ENCODE measurements at regions not wholly inside any gene's neighbourhood (a gene's known extent, or its start where the extent isn't known, plus 50 kb on each side); places are given as distances from the start of the nearest gene placed in this dataset.

DNA sequence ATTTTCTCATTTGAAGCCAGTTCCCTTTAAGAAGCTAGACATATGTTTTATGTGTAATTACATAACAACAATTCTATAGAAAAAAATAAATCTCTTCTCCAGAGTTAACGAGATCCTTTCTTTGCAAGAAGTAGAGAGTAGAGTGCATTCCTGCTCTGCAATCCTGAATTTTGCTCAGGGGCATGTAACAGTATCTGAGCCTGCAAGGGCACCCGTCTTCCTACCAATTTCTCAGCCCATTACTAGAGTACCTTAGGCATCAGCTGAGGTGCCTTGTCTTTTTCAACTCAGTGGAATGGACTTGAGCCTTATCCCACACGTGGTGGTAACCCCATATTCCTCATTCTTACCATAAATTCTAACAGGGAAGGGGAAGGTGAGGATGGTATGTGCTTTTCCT, 205.9 kb downstream of the IKZF2 start:
- Mint-ChIP-seq H3K27me3 (peaks cover 3% of the 10 kb centered on the region), H3K9me3 (no peaks in the 10 kb centered on the region)

DNA sequence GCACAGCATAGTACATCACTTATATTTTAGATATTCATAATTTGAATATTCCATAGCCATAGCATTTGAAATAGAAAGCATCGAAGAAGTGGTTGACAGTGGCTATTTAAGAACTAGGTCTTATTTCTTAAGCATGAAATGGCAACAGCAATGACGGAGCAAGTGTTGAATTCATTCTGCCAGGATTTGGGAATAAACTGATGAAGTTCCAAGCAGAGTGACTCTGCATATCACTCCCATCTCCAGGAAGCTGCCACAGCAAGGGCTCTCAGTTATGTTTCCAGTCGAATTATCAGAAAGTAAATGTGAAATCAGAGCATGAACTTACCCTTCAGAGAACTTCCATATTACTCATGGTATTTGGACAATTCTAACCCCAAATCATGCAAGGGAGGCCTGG, 208.1 kb downstream of the IKZF2 start:
- Mint-ChIP-seq H3K27ac (no peak overlapping the region), H3K9me3 (no peaks in the 10 kb centered on the region), H3K4me1 (no peaks in the 10 kb centered on the region), H3K27me3 (peaks cover 5% of the 10 kb centered on the region), H3K36me3 (no peaks in the 10 kb centered on the region), H3K4me3 (no peak overlapping the region)
- no peak for DNase-seq
- POLR2A ChIA-PET, result no interaction called here
- no peak for ATAC-seq (ENCODE audit: low read depth)

More for the DNA sequence above, 205.9 kb downstream of the IKZF2 start:
- H3K4me3 Mint-ChIP-seq, result no peak overlapping the region
- peaks cover 2% of the 10 kb centered on the region for H3K36me3 Mint-ChIP-seq
- no peak for DNase-seq
- no peak for ATAC-seq (ENCODE audit: low read depth)
- no peak overlapping the region for H3K27ac Mint-ChIP-seq
- no peaks in the 10 kb centered on the region for H3K4me1 Mint-ChIP-seq
- POLR2A ChIA-PET, result no interaction called here

DNA sequence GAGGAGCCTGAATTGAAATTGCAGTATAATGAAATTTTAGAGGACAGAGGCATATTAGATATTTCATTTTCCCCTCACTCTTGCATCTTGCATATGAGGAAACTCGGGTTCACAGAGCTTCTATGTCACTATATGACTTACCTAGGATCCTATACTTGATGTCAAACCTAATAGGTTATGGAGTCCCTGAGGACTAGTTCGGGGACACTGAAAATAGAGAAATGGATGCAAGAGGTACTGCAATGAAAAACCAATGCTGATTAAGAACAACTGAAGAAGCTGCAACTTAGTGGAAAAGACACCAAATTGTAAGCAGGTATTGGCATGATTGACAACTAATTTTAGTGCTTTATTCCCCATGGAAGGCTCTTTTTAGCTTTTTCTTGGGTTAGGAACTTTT, 210.1 kb downstream of the IKZF2 start:
- no peak for ATAC-seq (ENCODE audit: low read depth)

GRCh38 chr2:212940816-212941215, 210.6 kb downstream of the IKZF2 start:
- POLR2A ChIA-PET, result no interaction called here
- H3K4me3 Mint-ChIP-seq, result no peak overlapping the region
- H3K36me3 Mint-ChIP-seq, result no peaks in the 10 kb centered on the region
- no peak for ATAC-seq (ENCODE audit: low read depth)
- no peaks in the 10 kb centered on the region for H3K9me3 Mint-ChIP-seq
- no peak overlapping the region for H3K27ac Mint-ChIP-seq
- peaks cover 5% of the 10 kb centered on the region for H3K27me3 Mint-ChIP-seq
- DNase-seq, result no peak
- H3K4me1 Mint-ChIP-seq, result no peaks in the 10 kb centered on the region

More for the DNA sequence above, 210.1 kb downstream of the IKZF2 start:
- no peak for DNase-seq
- Mint-ChIP-seq H3K4me3 (no peak overlapping the region), H3K27me3 (peaks cover 5% of the 10 kb centered on the region), H3K9me3 (no peaks in the 10 kb centered on the region), H3K27ac (no peak overlapping the region), H3K4me1 (no peaks in the 10 kb centered on the region), H3K36me3 (no peaks in the 10 kb centered on the region)
- POLR2A ChIA-PET, result no interaction called here

DNA sequence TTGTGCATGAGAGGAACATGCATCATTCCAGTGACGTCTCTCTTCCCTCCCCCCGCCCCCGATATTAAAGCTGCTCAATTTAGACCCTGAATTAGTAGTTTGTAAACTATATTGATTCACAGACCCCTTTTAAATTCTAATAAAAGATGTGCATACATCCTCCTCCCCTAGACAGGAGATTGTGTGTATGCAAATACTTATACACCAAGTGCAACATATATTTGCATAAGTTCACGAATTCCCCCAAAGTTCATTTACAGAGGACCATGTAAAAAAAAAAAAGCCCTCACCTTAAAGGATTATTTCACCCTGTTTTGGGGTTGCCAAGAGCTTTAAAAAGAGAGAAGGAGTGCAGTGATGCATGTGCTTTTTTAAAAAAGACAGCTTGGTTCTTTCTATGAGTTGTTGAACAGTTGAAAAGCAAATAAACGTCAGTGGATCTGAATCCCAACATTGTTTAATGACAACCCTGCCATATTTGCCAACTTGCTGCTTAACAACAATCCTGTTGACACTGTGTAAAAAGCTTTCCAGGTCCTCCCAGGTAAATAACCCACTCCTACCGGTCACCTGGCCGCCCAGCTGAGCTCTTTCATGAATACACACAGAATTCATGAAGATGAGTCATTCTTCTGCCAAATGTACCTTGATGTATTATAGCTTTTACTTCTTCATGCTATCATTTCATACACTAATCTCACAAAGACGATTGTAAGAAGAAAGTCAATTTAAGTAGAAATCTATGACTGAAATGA, 211.5 kb downstream of the IKZF2 start:
- H3K4me3 Mint-ChIP-seq, result no peak overlapping the region
- DNase-seq, result no peak
- H3K4me1 Mint-ChIP-seq, result no peaks in the 10 kb centered on the region
- peaks cover 5% of the 10 kb centered on the region for H3K27me3 Mint-ChIP-seq
- POLR2A ChIA-PET, result no interaction called here
- no peak for ATAC-seq (ENCODE audit: low read depth)
- no peak overlapping the region for H3K27ac Mint-ChIP-seq
- no peaks in the 10 kb centered on the region for H3K9me3 Mint-ChIP-seq
- no peaks in the 10 kb centered on the region for H3K36me3 Mint-ChIP-seq

- ATAC-seq (ENCODE audit: low read depth) (no peak), DNase-seq (no peak)
- no peak overlapping the region for H3K27ac Mint-ChIP-seq
- H3K27me3 Mint-ChIP-seq, result peaks cover 2% of the 10 kb centered on the region
- no peaks in the 10 kb centered on the region for H3K9me3 Mint-ChIP-seq
- no peak overlapping the region for H3K4me3 Mint-ChIP-seq
- POLR2A ChIA-PET, result no interaction called here
- no peaks in the 10 kb centered on the region for H3K36me3 Mint-ChIP-seq
- no peaks in the 10 kb centered on the region for H3K4me1 Mint-ChIP-seq
Observed at GRCh38 chr2:212938144-212938793, 213.1 kb downstream of the IKZF2 start.

DNA sequence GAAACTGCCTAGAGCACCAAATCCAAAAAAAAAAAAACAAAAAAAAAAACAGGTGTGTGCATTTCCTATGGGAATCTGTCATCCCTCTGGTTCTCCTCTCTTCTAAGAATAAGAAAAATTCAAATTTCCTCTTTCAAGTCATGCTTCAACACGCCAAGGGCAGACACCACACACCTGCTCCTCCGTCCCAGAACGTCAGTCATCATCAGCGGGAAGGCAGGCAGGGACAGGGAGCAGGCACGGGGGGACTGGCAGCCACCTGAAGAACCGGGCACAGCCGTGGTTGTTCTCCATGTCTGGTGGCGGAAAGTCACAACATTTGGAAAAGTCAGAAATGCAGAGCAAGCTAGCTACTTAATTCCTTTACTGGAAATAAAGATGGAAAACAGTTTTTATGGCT, 214.8 kb downstream of the IKZF2 start:
- Mint-ChIP-seq H3K36me3 (no peaks in the 10 kb centered on the region), H3K9me3 (no peaks in the 10 kb centered on the region), H3K4me1 (no peaks in the 10 kb centered on the region), H3K27me3 (peaks cover 2% of the 10 kb centered on the region), H3K27ac (no peak overlapping the region), H3K4me3 (no peak overlapping the region)
- DNase-seq (no peak), ATAC-seq (ENCODE audit: low read depth) (no peak)
- POLR2A ChIA-PET, result no interaction called here

- H3K27ac Mint-ChIP-seq, result no peak overlapping the region
- H3K36me3 Mint-ChIP-seq, result peaks cover 2% of the 10 kb centered on the region
- H3K4me3 Mint-ChIP-seq, result no peak overlapping the region
- POLR2A ChIA-PET, result no interaction called here
- peaks cover 2% of the 10 kb centered on the region for H3K9me3 Mint-ChIP-seq
- DNase-seq (no peak), ATAC-seq (ENCODE audit: low read depth) (no peak)
- peaks cover 2% of the 10 kb centered on the region for H3K4me1 Mint-ChIP-seq
- H3K27me3 Mint-ChIP-seq, result peaks cover 2% of the 10 kb centered on the region
Observed at GRCh38 chr2:212935752-212936151, 215.7 kb downstream of the IKZF2 start.

DNA sequence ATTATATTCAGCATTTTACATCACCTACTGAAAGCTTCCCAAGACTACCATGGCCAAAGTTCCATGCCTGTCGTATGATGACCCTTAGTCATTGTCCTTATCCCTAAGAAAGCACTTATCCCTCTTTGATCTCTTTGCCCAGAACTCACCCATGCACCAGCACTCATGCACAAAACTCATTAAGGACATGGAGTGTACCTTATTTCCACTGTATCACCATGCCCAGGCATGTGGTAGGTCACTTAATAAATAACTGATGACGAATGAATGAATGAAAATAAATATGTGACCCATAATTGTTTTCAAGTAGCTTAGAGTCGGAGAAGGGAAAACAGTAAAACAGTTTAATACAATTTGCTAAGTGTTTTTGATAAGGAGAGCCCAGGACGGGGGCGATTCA, 220.1 kb downstream of the IKZF2 start:
- Mint-ChIP-seq H3K27me3 (no peaks in the 10 kb centered on the region), H3K9me3 (peaks cover 2% of the 10 kb centered on the region), H3K27ac (no peak overlapping the region), H3K4me1 (peaks cover 2% of the 10 kb centered on the region), H3K4me3 (no peak overlapping the region), H3K36me3 (peaks cover 2% of the 10 kb centered on the region)
- DNase-seq (no peak), ATAC-seq (ENCODE audit: low read depth) (no peak)
- POLR2A ChIA-PET, result no interaction called here

DNA sequence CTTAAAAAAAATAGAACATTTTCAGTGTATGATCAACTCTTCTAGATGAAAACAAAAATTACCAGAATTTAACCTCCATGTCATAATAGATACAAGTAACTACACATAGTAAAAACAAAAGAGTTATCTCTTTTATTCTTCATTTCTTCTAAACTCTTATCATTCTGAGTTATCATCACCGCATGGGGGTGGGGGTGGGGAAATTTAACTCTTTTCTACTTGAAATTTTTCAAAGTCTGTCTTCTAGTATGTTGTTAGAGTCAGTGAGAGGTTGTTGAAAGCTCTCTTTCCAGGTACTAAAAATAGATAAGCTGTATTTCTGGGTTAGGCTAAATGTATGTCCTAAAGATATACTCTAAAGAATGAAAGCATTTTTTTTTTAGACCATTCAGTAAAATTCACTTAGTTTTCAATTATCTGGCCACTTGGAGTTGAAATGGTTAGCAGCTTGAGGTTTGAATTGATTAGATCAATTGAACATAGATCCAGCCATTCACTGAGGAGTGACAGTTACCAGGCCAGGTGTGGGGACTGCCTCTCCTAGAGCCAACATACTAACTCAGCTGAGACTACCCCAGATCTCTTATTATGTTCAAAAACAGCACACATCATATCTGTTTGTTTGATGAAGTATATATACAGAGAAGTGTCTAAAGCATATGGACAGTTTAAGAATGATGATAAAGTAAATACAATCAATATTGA, 220.7 kb downstream of the IKZF2 start:
- POLR2A ChIA-PET, result no interaction called here
- Mint-ChIP-seq H3K27me3 (no peaks in the 10 kb centered on the region), H3K4me3 (no peak overlapping the region), H3K9me3 (peaks cover 2% of the 10 kb centered on the region), H3K4me1 (peaks cover 2% of the 10 kb centered on the region), H3K27ac (no peak overlapping the region), H3K36me3 (peaks cover 2% of the 10 kb centered on the region)
- ATAC-seq (ENCODE audit: low read depth) (no peak), DNase-seq (no peak)

- no peaks in the 10 kb centered on the region for H3K27me3 Mint-ChIP-seq
- no peak overlapping the region for H3K27ac Mint-ChIP-seq
- H3K4me3 Mint-ChIP-seq, result no peak overlapping the region
- POLR2A ChIA-PET, result no interaction called here
- H3K4me1 Mint-ChIP-seq, result peaks cover 2% of the 10 kb centered on the region
- H3K36me3 Mint-ChIP-seq, result peaks cover 2% of the 10 kb centered on the region
- ATAC-seq (ENCODE audit: low read depth), result no peak
- no peak for DNase-seq
- peaks cover 2% of the 10 kb centered on the region for H3K9me3 Mint-ChIP-seq
Observed at GRCh38 chr2:212929971-212930370, 221.4 kb downstream of the IKZF2 start.

DNA sequence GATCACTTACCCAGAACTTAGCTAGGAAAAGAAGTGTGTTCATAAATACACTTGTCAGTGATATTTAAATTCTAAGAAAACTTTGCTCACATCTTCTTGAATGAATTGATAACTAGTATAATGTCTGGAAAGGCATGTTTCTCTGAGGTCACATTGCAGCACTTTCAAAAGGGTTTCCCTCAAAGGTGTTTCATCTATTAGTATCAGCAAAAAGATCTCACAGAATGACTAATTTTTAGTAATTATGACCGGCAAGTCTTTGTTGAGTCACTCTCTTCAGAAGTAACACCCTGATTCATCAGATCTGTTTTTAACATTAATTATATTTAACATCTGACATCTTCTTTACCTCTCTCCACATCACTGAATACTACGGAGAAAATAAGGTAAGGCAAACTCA, 222.3 kb downstream of the IKZF2 start:
- Mint-ChIP-seq H3K27ac (no peak overlapping the region), H3K27me3 (no peaks in the 10 kb centered on the region), H3K4me1 (peaks cover 2% of the 10 kb centered on the region), H3K4me3 (no peak overlapping the region), H3K9me3 (peaks cover 2% of the 10 kb centered on the region), H3K36me3 (peaks cover 3% of the 10 kb centered on the region)
- POLR2A ChIA-PET, result no interaction called here
- ATAC-seq (ENCODE audit: low read depth), result no peak
- DNase-seq, result no peak

GRCh38 chr2:212928681-212929080, 222.7 kb downstream of the IKZF2 start:
- Mint-ChIP-seq H3K4me1 (peaks cover 2% of the 10 kb centered on the region), H3K27ac (no peak overlapping the region), H3K27me3 (no peaks in the 10 kb centered on the region), H3K36me3 (peaks cover 3% of the 10 kb centered on the region), H3K4me3 (no peak overlapping the region), H3K9me3 (peaks cover 2% of the 10 kb centered on the region)
- POLR2A ChIA-PET, result no interaction called here
- ATAC-seq (ENCODE audit: low read depth) (no peak), DNase-seq (no peak)

- DNase-seq, result no peak
- POLR2A ChIA-PET, result no interaction called here
- H3K9me3 Mint-ChIP-seq, result peaks cover 2% of the 10 kb centered on the region
Observed at GRCh38 chr2:212926940-212927339, 224.5 kb downstream of the IKZF2 start.

More at GRCh38 chr2:212926940-212927339, 224.5 kb downstream of the IKZF2 start:
- no peak overlapping the region for H3K27ac Mint-ChIP-seq
- H3K27me3 Mint-ChIP-seq, result no peaks in the 10 kb centered on the region
- peaks cover 2% of the 10 kb centered on the region for H3K4me1 Mint-ChIP-seq
- ATAC-seq (ENCODE audit: low read depth), result no peak
- peaks cover 3% of the 10 kb centered on the region for H3K36me3 Mint-ChIP-seq
- H3K4me3 Mint-ChIP-seq, result no peak overlapping the region

Measured in activated naive CD8-positive, alpha-beta T cell treated with anti-CD3 and anti-CD28 coated beads, Interleukin-2, amount 10 ng/mL, durations not matched to agents 7 days and 5 days (primary cell).